NOMO-1 treated with dmso at 0.1 percent for 144 hours (cell line): ENCODE measurements at regions not wholly inside any gene's neighbourhood (a gene's known extent, or its start where the extent isn't known, plus 50 kb on each side); places are given as distances from the start of the nearest gene placed in this dataset.

Experiments
- DNase-seq: peaks from one replicate; lab custom pipeline; 2025; ENCODE audit not compliant: unreplicated experiment; lab: John Stamatoyannopoulos, UW

GRCh38 chr3:66672830-66673229, 172.0 kb upstream of the LRIG1 start:
- DNase-seq: no peak

- DNase-seq: no peak
These were observed 172.5 kb upstream of the LRIG1 start for GRCh38 chr3:66673293-66673692.

- no peak for DNase-seq
These were observed 174.5 kb upstream of the LRIG1 start for GRCh38 chr3:66675366-66675765.

- no peak for DNase-seq
These were observed 191.4 kb upstream of the LRIG1 start for GRCh38 chr3:66692042-66692765.

GRCh38 chr3:66692766-66693150, 191.9 kb upstream of the LRIG1 start:
- no peak for DNase-seq

GRCh38 chr3:66693461-66694031, 192.7 kb upstream of the LRIG1 start:
- DNase-seq: no peak

GRCh38 chr3:66702126-66702525, 201.3 kb upstream of the LRIG1 start:
- no peak for DNase-seq

GRCh38 chr3:66703501-66703900, 202.7 kb upstream of the LRIG1 start:
- DNase-seq: peak; percentile 19

GRCh38 chr3:66705076-66705475, 204.3 kb upstream of the LRIG1 start:
- no peak for DNase-seq

- DNase-seq: no peak
These were observed 206.1 kb upstream of the LRIG1 start for GRCh38 chr3:66706890-66707289.

GRCh38 chr3:66709532-66709931, 208.7 kb upstream of the LRIG1 start:
- DNase-seq: no peak

- DNase-seq: no peak
These were observed 211.4 kb upstream of the LRIG1 start for GRCh38 chr3:66712210-66712609.

- no peak for DNase-seq
These were observed 213.1 kb upstream of the LRIG1 start for GRCh38 chr3:66713921-66714320.

GRCh38 chr3:66715806-66716205, 215.0 kb upstream of the LRIG1 start:
- DNase-seq: no peak

- DNase-seq: no peak
These were observed 217.0 kb upstream of the LRIG1 start for GRCh38 chr3:66717806-66718205.

GRCh38 chr3:66719796-66720356, 219.1 kb upstream of the LRIG1 start:
- no peak for DNase-seq

- DNase-seq: no peak
These were observed 219.7 kb upstream of the LRIG1 start for GRCh38 chr3:66720508-66720907.

- DNase-seq: no peak
These were observed 221.9 kb upstream of the LRIG1 start for GRCh38 chr3:66722675-66723074.

GRCh38 chr3:66723231-66723630, 222.4 kb upstream of the LRIG1 start:
- DNase-seq: no peak

GRCh38 chr3:66729687-66730393, 229.0 kb upstream of the LRIG1 start:
- no peak for DNase-seq

- DNase-seq: no peak
These were observed 238.0 kb upstream of the LRIG1 start for GRCh38 chr3:66738625-66739365.
